GM21576 (cell line): ENCODE measurements at regions not wholly inside any gene's neighbourhood (a gene's known extent, or its start where the extent isn't known, plus 50 kb on each side); places are given as distances from the start of the nearest gene placed in this dataset.

Experiments used
- ATAC-seq: cut with Tn5 transposase; IDR thresholded peaks from one replicate; pipeline ENCODE4 v1.9.1; 2021; ENCODE audit warnings: mild to moderate bottlenecking, moderate library complexity; ENCODE audit not compliant: unreplicated experiment

DNA sequence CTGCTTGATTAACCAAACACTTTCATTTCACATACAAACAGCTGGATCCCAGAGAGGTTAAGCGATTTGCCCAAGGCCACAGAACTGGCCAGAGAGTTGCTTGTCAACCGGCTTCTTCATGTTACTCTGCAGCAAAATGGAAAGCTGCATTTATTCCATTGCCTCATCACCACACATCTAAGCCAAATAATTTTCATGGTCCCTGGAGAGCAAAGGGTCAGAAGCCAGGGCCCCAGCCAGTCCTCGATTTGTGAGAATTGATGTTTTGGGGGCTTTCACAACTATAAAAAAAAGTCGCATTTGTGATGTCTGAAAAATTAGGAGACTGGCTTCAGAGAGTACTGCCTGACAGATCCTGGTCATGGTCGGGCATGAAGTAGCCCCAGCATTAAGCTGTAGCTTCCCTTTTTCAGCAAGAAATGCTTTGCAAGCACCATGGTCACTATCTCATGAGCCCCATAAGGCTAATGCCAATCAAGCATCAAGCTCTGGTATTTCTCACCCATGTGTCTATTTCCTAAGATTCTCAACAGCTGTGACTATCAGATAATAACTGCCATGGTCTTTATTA lies 95.8 kb downstream of the BANF2 start:
- no peak for ATAC-seq

DNA sequence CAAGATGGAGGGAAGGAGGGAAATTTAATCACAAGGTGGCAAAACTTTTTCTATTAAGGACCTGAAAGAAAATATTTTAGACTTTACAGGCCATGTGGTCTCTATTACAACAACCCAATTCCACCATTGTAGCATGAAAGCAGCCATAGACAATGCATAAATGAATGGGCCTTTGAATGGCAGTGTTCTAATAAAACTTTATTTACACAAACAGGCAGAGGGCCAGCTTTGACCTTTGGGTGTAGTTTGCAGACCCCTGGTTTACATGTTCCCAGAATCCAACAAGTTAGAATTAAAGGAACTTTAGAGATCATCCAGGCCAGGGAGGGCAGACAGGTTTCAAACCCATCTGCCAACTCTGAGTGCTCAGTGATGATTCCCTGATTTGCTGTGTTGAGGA lies 95.2 kb downstream of the BANF2 start:
- ATAC-seq: no peak

- no peak for ATAC-seq
Observed at GRCh38 chr20:17794400-17794799, 94.6 kb downstream of the BANF2 start.

GRCh38 chr20:17793986-17794385 lies 94.2 kb downstream of the BANF2 start:
- no peak for ATAC-seq

DNA sequence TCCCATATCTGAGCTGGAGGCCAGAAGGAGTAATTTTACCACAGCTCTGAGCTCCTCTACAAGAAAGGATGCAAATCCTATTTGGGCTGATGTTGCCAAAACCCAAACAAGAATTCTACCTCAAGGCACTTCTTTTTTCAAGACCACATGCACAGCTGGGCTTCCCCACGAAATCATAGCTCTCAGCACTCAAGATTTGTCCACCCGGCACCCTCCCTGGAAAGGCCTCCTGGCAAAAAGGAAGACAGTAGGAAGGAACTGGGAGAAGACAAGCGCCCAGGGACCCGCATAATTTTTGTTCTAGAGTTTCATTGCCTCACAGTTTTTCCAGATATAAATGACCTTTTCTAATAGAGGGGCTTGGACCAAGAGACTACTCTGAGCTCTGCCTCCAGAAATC lies 90.5 kb downstream of the BANF2 start:
- no peak for ATAC-seq

DNA sequence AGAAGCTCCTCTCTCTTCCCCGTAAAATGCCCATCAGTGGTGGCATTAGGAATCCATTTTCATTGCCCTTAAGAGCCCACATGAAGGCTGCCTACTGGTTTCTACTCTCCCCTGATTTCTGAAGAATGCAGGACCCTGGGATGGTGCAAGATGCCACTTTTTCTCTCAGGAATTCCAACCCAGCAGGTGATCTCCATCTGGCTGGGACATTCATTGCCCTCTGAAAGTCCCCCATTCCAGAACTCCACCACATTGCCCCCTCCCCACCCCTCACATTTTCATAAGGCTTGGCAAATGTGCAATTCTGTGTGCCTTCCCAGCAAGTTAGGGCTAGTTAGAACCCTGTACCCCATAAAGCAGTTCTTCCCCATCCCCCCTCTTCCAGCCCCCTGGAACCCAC lies 88.0 kb downstream of the BANF2 start:
- no peak for ATAC-seq

- no peak for ATAC-seq
Observed at GRCh38 chr20:17786221-17786718, 86.5 kb downstream of the BANF2 start.
